GM21529 (cell line): ENCODE measurements at regions not wholly inside any gene's neighbourhood (a gene's known extent, or its start where the extent isn't known, plus 50 kb on each side); places are given as distances from the start of the nearest gene placed in this dataset.

Experiments used
- ATAC-seq: cut with Tn5 transposase; IDR thresholded peaks from one replicate; pipeline ENCODE4 v1.9.1; 2021; ENCODE audit not compliant: unreplicated experiment

- no peak for ATAC-seq
These were observed 113.4 kb upstream of the TCERG1L start for GRCh38 chr10:131424836-131425491.

- ATAC-seq = no peak
These were observed 114.4 kb upstream of the TCERG1L start for GRCh38 chr10:131425752-131426533.

GRCh38 chr10:131426534-131426898 lies 115.0 kb upstream of the TCERG1L start:
- ATAC-seq = no peak

GRCh38 chr10:131427281-131427680 lies 115.8 kb upstream of the TCERG1L start:
- no peak for ATAC-seq

GRCh38 chr10:131427901-131428300 lies 116.4 kb upstream of the TCERG1L start:
- no peak for ATAC-seq

- ATAC-seq = no peak
These were observed 117.6 kb upstream of the TCERG1L start for GRCh38 chr10:131429141-131429540.

- no peak for ATAC-seq
These were observed 118.4 kb upstream of the TCERG1L start for GRCh38 chr10:131429942-131430341.

- no peak for ATAC-seq
These were observed 119.3 kb upstream of the TCERG1L start for GRCh38 chr10:131430716-131431412.

GRCh38 chr10:131431533-131431932 lies 120.0 kb upstream of the TCERG1L start:
- ATAC-seq = no peak

- ATAC-seq = no peak
These were observed 120.6 kb upstream of the TCERG1L start for GRCh38 chr10:131431978-131432690.

GRCh38 chr10:131433568-131433967 lies 122.0 kb upstream of the TCERG1L start:
- ATAC-seq = no peak

- ATAC-seq = no peak
These were observed 123.7 kb upstream of the TCERG1L start for GRCh38 chr10:131435232-131435631.

GRCh38 chr10:131435760-131436457 lies 124.4 kb upstream of the TCERG1L start:
- ATAC-seq = no peak

GRCh38 chr10:131436458-131436857 lies 124.9 kb upstream of the TCERG1L start:
- no peak for ATAC-seq

GRCh38 chr10:131437556-131438475 lies 126.3 kb upstream of the TCERG1L start:
- ATAC-seq = no peak

- no peak for ATAC-seq
These were observed 127.1 kb upstream of the TCERG1L start for GRCh38 chr10:131438665-131439064.

GRCh38 chr10:131439705-131440104 lies 128.2 kb upstream of the TCERG1L start:
- no peak for ATAC-seq

GRCh38 chr10:131440405-131441360 lies 129.2 kb upstream of the TCERG1L start:
- no peak for ATAC-seq

GRCh38 chr10:131442271-131442670 lies 130.8 kb upstream of the TCERG1L start:
- no peak for ATAC-seq
